HG03103 (cell line): ENCODE measurements at regions not wholly inside any gene's neighbourhood (a gene's known extent, or its start where the extent isn't known, plus 50 kb on each side); places are given as distances from the start of the nearest gene placed in this dataset.

Experiments used
- ATAC-seq: cut with Tn5 transposase; IDR thresholded peaks from one replicate; pipeline ENCODE4 v1.9.1; 2021; ENCODE audit warnings: low read depth; ENCODE audit not compliant: unreplicated experiment

DNA sequence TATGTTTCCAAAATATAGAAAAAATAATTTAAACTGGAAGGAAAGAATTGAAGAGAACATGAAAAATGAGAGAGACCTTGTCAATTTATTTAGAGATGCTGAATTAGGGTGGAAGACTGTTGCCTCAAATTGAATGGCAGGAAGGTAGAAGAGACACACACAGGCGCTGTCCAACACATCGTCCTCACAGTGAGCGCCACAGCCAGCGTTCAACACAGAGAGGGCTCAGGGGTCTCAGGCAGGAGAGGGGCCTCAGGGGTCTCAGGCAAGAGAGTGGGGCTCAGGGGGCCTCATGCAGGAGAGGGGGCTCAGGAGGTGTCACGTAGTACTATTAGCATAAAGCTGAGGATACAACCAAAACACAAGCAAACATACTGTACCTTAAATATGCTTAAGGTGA is 65.7 kb downstream of the TMEM18 start:
- ATAC-seq: no peak

DNA sequence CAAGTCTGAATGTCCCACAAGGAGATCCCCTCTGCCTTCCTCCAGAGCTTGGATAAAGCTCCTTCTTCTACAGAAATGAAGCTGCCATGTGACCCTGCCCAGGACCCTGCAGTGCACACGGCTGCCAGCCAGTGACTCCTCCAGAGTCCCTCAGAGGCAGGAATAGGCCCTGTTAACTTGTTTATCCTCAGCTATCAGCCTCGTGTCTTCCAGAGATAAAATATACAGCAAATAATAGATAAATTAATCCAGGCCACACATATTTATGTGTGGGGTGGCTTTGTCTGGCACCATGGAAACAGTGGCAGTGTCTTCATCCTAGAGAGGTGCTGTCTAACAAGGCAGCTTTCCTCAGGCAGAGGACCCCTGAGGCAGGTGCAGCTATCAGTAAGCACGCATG is 66.7 kb downstream of the TMEM18 start:
- ATAC-seq: no peak

DNA sequence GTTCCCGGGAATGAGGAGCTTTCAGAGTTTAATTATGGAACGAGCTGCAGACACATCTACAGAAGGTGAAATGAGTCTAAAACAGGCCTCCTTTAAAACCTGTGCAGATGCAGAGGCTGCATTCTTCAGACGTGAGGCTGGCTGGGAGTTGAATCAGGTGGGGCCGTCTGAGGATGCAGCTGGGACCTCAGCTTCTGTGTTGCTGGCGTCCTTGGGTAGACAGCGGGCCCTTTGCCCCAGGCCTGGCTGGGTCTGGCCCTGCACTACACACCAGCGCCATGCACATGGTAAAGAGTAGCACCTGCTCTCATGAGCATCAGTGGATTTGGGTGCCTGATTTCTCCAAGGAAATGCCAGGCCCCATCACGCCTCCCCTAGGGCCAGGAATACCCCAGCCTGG is 67.3 kb downstream of the TMEM18 start:
- ATAC-seq: no peak

DNA sequence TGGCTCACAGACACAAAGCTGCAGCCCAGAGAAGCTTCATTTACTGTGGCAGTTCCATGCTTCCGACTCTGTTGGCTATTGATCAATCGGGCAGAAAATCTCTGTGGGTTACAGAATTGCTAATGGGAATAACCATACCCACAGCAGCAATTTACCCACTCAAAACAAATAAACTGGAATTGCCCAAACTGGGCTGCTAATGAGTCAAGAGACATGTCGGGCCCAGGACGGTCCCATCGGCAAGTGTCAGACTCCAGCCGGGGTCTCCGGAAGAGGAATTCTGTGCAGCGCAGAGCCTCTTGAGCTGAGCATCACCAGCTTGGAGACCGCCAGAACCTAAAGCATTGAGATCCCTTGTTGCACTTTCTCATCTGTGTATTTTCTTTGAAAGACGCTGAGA is 67.8 kb downstream of the TMEM18 start:
- no peak for ATAC-seq

DNA sequence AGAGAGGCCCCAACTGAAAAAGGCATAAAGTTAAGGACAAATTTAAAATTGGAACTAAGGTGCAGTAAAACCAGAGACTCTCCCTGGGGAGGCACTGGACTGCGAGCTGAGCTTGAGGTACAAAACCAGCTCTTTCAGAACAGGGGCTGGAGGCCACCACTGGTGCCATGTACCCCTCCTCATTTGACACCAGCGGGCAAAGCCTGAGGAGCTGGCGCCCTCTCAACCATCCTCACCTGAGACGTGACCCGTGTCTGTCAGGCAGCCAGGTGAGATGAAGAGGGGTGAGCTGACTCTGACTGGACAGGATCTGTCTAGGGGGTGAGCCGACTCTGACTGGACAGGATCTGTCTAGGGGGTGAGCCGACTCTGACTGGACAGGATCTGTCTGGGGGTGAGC is 68.5 kb downstream of the TMEM18 start:
- ATAC-seq: no peak

DNA sequence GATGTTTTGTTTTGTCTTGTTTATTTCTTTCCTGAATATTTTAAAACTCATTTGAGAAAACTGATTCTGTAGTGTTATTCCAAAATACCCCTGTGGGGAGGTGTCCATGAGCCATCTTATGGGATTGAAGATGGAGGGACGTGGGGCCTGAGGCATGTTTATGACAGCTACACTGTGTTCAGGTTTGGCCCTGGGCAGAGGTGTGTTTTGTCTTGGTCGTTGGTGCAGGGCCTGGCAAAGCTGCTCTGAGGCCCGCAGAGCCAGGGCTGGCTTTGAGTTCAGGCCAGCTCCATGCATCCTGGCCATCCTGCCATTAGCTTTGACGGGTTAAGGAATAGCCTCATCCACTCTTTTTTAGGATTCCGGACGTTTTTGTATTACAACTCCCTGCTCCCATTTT is 68.9 kb downstream of the TMEM18 start:
- no peak for ATAC-seq

DNA sequence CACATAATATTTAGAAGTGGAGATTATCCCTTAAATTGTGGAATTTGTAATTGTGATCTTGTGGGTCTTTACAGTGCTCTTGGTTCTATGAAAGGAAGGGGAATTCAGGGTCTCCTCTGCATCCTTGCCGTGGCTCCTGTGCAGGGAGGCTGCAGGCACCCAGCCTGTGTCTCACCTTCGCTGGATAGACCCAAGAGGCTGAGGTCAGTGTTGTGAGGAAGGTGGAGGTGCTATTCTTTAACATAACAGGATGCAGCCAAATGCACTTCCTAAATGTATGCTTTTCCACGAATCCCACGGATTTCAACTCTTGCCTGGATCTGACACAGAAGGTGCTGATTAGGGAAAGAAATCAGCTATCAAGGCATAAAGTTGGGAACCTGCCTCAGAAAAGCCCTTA is 69.5 kb downstream of the TMEM18 start:
- ATAC-seq: no peak

DNA sequence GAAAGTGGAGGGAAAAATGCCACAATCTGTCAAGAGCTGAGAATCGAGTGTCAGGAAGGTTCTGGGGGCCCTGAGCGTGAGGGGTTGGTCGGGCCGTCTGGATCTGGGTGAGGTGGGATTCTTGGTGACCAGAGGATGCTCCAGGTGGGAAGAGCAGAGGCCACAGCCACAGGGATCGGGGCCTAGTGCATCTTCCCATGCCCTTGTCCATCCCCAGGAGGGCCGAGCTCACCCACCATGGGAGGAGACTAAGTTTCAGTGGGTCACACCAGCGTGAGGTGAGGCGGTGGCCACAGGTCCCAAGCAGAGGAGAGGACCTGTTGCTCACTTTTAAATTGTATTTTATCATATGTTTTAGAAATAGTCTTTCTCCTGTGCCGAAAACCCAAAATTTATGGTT is 70.0 kb downstream of the TMEM18 start:
- ATAC-seq: no peak

DNA sequence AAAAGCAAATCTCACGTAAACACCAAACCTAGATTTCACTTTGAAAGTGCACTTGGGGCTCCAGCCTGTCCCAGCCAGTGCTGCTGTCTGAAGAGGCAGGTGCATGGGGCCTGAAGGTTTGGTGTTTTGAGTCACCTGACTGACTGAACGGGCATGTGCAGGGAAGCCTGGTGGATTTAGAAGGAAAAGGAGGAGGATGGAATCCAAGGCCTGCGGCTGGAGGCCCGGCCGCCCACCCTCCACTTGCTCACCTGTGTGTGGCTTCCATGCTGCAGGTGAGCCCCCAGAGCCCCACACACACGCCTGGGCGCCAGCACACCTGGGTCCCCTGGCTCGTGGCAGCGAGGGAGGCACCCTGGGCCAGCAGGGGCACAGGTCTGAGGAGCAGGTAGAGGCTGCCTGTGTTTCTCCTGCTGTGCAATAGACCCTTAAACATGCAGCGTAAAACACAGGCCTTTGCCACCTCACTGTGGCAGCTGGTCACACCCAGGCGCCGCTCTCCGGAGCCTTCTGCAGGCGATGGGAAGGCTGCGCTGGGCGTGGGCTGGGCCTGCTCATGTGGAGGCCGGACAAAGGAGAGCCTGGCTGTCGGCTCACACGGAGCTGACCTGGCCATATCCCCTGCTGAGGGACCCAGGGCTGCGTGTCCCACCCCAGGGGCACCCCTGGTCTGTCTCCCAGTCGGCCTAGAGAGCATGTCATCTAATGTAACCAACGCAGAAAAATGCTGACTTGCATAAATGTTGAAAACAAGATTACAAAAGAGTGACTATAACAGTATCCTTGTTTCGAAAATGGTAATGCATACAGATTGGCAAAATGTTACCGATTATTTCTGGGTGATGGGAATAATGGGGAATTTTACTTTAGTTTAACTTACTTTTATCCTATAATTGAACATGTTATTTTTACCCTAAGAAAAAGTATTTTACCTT is 71.3 kb downstream of the TMEM18 start:
- ATAC-seq: no peak

DNA sequence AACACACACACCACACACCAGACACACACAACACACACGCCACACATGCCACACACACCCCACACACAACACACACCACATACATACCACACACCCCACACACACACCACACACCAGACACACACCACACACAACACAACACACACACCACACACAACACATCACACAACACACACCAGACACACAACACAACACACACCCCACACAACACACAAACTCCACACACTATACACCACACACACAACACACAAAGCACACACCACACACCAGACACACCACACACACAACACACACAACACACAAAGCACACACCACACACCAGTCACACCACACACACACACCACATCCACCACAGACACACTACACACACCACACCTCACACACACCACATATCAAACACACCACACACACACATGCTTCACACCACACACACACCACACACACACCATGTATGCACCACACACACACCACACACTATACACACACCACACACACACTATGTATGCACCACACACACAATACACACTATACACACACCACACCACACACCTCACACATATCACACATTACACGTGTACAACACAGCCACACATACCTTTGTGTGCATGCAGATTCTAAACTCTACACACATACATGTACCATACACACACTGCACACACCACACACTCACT is 72.2 kb downstream of the TMEM18 start:
- ATAC-seq: no peak

DNA sequence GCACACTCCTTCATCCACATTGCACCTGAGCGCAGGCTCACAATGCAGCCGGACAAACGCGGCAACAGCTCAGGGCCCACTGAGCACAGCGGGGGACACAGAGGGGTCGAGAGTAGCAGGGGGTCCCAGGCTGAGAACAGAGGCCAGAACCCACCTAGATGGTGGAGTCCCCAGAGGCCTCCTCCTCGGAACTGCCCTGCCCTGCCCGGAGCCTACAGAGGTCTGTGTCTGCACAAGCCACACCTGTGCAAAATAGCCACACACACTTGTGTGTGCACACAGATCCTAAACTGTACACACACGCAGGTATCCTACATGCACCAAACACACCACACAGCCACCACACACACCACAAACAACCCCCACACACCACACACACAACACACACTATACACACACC is 72.8 kb downstream of the TMEM18 start:
- ATAC-seq: no peak

DNA sequence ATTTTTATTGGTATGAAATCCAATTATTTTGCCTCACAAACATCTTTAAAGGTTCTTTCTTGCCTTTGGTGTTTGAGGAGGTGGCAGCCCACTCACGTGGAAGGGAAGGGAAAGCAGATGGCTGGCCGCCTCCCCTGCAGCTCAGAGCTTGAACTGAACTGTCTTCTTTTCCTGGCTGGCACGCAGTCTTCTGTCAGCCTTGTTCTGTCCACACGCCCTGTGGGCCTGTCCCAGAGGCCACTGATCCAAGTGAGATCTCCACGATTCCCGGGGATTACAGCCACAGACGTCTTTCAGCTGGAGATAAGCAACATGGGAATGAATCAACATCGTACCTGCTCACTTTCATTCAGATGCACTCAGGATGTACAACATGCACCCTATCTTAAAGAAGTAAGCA is 73.3 kb downstream of the TMEM18 start:
- no peak for ATAC-seq

DNA sequence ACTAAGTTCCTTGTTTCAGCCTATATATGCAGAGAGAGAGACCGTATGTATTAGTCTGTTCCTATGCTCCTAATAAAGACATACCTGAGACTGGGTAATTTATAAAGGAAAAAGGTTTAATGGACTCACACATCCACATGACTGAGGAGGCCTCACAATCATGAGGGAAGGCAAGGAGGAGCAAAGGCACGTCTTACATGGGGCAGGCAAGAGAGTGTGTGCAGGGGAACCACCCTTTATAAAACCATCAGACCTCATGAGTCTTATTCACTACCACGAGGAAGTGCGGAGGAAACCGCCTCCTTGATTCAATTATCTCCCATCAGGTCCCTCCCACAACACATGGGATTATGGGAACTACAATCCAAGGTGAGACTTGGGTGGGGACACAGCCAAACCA is 73.8 kb downstream of the TMEM18 start:
- no peak for ATAC-seq

DNA sequence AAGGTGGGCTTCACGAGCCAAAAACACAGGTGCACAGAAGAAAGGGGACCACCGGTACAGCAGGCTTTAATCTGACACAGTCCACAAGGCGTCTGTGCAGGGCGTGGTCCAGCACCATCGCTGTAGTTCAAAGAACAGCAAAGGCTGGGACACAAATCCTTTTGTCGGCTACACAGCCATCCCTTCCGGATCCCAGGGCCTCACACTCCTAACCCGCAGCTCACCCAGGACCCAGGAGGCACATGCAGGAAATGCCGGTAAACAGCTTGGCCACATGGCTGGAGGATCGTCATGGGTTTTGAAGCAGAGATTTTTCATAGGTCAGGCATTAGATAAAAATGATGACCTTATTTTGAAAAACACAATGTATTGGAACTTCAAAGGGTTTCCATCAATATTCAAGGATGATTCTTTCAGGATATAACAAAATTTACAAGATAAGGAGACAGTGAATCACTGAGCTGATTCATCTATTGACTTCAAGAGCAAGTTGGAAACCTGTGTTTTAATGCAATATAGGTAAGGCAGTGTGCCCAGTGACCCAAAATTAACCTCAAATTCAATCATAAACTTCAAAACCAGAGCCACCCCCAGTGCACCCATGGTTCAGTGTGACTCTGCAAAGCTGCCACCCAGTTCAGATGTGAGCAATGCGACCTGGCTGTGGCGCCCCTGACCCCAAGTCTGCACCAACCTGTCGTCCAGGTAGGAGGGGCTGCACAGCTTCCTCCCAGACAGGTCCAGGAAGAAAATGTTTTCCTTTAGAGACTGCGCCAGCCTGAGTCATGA is 74.4 kb downstream of the TMEM18 start:
- ATAC-seq: no peak

DNA sequence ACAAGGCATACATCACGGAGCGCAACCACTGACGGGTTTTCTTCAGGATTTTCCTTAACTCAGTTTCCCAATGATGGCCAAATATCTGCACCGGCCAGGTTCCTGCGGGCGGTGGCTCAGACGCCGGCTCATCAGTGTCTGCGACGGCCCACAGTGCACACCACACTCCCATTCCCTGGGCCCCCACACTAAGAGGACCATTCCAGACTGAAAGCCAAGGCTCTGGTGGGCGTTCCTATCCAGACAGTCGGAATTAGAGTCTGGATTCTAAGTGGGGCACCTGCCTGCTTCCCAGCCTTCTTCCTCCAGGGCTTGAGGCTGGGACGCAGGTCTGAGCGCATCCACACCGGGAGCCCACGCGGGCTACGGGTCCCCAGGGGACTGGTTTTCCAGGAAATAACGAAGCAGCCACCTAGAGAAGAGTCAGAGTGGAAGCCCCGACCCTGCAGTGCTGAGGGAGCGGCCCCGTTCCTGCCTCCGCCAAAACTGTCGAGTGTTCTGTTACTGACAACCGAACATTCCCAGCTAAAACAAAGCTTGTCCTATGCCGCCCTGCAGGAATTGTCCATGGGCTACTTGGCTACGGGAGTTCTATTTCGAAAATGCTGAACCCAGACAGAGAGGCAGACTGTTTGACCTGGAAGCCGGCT is 75.3 kb downstream of the TMEM18 start:
- no peak for ATAC-seq

DNA sequence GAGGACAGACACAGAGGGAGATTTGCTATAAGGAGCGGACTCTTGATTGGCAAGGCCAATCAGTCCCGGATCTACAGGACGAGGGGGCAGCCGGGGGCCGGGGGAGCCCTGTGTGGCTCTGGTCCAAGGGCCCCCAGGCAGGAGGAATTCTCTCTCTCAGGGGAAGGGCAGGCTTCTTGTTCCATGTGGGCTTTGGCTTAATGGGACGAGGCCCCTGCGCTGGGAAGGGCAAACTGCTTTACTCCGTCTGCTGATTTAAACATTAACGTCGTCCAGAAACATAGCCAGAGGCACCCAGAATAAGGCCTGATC is 75.9 kb downstream of the TMEM18 start:
- no peak for ATAC-seq

DNA sequence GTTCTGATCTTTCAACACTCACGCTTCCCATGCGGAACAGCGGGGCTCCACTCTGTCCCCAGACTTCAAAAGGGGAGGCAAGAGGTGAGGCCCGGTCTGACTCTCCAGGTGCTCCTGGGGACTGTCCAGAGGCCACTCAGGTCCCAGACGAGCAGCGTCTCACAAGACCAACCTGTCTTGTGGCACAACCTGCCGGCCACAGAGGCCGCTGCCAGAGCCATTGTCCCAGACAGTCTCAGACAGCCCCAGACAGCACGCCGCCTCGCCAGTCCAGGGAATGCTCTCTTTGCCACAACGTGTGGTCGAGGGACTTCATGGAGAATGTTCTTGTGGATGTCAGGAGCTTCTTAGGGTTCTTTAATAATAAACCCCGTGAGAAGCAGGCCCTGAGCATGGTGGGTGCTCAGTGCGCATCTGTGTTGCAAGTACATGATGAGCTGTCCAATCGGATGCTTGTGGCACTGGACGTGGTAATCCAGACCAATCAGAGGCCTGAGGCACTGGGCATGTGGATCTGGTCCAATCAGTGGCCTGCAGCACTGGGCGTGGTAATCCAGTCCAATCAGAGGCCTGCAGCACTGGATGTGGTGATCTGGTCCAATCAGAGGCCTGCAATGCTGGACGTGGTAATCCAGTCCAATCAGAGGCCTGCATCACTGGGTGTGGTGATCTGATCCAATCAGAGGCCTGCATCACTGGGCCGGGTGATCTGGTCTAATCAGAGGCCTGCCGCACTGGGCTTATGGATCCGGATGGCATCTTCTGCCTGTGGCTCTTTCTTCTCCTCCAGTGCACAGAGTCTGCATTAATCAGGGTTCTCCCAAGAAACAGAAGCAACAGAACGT is 76.4 kb downstream of the TMEM18 start:
- ATAC-seq: no peak

DNA sequence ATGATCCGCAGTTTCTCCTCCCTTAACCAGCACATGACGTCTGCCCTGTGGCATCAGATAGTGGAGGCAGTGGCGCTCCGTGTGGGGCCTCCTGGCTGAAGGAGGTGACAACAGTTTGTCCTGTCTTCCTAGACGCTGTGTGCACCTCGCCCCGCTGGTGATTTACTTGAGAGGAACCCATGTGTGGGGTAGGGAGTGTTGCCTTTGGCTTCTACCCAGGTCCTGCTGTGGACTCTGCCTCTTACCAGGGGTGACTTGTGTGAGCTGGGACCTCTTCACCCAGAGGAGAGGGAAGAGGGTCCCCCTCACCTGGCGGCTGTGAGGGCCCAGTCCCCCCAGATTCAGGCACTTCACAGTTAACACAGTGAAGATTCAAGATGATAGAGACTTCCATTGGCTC is 77.6 kb downstream of the TMEM18 start:
- no peak for ATAC-seq

DNA sequence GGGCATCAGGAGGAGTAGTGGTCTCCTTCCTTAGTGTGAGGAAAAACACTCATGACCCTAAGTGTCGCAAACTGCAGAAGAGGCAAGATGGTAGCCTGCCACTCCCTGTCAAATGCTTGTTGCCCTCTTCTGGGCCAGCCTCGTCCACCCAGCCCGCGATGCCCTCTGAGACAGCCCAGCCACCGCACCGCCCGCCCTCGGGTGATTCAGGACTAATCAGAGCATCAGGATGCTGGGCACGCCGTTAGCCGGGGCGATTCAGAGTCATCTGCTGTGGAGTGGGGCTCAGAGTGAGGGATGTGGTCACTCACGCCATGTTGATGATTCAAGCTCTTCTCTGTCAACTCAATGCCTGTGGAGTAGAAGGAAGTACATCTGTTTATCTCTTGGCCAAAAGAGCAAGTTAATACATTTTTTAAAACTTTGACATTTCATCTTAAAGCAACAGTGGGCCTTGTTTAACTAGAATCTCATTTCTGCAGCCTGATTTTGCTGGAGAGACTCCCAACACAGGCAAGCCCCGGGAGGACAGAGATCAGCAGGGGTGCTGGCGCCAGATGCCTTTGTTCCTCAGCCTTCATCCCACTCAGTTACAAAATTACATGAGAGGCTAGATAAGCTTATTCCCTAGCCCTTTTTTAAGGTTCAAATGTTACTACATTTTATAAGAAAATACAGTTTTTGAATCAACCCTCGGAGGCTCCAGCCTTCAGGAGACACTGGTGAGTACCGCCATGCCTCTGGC is 79.0 kb downstream of the TMEM18 start:
- ATAC-seq: no peak
